ENCODE measurements at regions not wholly inside any gene's neighbourhood (a gene's known extent, or its start where the extent isn't known, plus 50 kb on each side); places are given as distances from the start of the nearest gene placed in this dataset.

GRCh38 chr10:6817770-6818169 lies 237.7 kb upstream of the PRKCQ start:
- H3K9ac ChIP-seq (ENCODE audit: low read length) = no peak overlapping the region
- DNase-seq (no peak), ATAC-seq (no peak)
- H3K79me2 ChIP-seq (ENCODE audit: low read length) = no peaks in the 10 kb centered on the region
- no peaks in the 10 kb centered on the region for H3K4me1 ChIP-seq (ENCODE audit: insufficient read depth, low read length)
- no peak overlapping the region for H3K4me2 ChIP-seq (ENCODE audit: low read length)
- intact Hi-C loops (cut with micrococcal nuclease) = no loop called here
- H3K9me2 ChIP-seq (replicated peaks; ENCODE audit: low read length) = no peaks in the 10 kb centered on the region
- POLR2A ChIA-PET (ENCODE audit: unreplicated experiment) = no interaction called here
- no peak overlapping the region for H3K27ac ChIP-seq (ENCODE audit: low read length)
- no peak for TF ChIP-seq EZH2 (IDR thresholded peaks at IDR 0.05; ENCODE audit: low read length, unreplicated experiment)
- no peak for TF ChIP-seq CTCF (conservative IDR thresholded peaks at IDR 0.05; ENCODE audit: low read depth, low read length)
- TF ChIP-seq EZH2phosphoT487 (IDR thresholded peaks at IDR 0.05; ENCODE audit: borderline replicate concordance, low read length) = no peak
- no TSS peak for BruUV-seq (replicated peaks)
- no peaks in the 10 kb centered on the region for H3K27me3 ChIP-seq (ENCODE audit: low read length)
- H4K20me1 ChIP-seq (ENCODE audit: low read length) = no peaks in the 10 kb centered on the region
- H3K36me3 ChIP-seq (ENCODE audit: low read depth, low read length) = no peaks in the 10 kb centered on the region
- H3K9me3 ChIP-seq (ENCODE audit: low read length) = no peaks in the 10 kb centered on the region
- H3K4me3 ChIP-seq (ENCODE audit: low read length) = no peak overlapping the region
- no peak overlapping the region for H2AFZ ChIP-seq (ENCODE audit: low read length)
- no peaks in the 10 kb centered on the region for H3F3A ChIP-seq (ENCODE audit: low read length, unreplicated experiment)
- CTCF ChIA-PET = no interaction called here

- Histone ChIP-seq H3K27me3 (ENCODE audit: low read length) (no peaks in the 10 kb centered on the region), H3K4me1 (ENCODE audit: insufficient read depth, low read length) (no peaks in the 10 kb centered on the region), H3F3A (ENCODE audit: low read length, unreplicated experiment) (no peaks in the 10 kb centered on the region), H3K9ac (ENCODE audit: low read length) (no peak overlapping the region), H3K4me2 (ENCODE audit: low read length) (no peak overlapping the region), H4K20me1 (ENCODE audit: low read length) (no peaks in the 10 kb centered on the region), H3K36me3 (ENCODE audit: low read depth, low read length) (no peaks in the 10 kb centered on the region), H3K4me3 (ENCODE audit: low read length) (no peak overlapping the region), H3K27ac (ENCODE audit: low read length) (no peak overlapping the region), H3K9me2 (replicated peaks; ENCODE audit: low read length) (no peaks in the 10 kb centered on the region), H3K79me2 (ENCODE audit: low read length) (no peaks in the 10 kb centered on the region), H2AFZ (ENCODE audit: low read length) (no peak overlapping the region), H3K9me3 (ENCODE audit: low read length) (no peaks in the 10 kb centered on the region)
- no peak for ATAC-seq
- POLR2A ChIA-PET (ENCODE audit: unreplicated experiment) = no interaction called here
- TF ChIP-seq EZH2phosphoT487 (IDR thresholded peaks at IDR 0.05; ENCODE audit: borderline replicate concordance, low read length) (no peak), EZH2 (IDR thresholded peaks at IDR 0.05; ENCODE audit: low read length, unreplicated experiment) (no peak), CTCF (conservative IDR thresholded peaks at IDR 0.05; ENCODE audit: low read depth, low read length) (no peak)
- DNase-seq = no peak
- CTCF ChIA-PET = no interaction called here
- BruUV-seq (replicated peaks) = no TSS peak
- intact Hi-C loops (cut with micrococcal nuclease) = no loop called here
Measured at GRCh38 chr10:6815346-6815745, 235.3 kb upstream of the PRKCQ start.

GRCh38 chr10:6813856-6814255 lies 233.8 kb upstream of the PRKCQ start:
- H3K4me3 ChIP-seq (ENCODE audit: low read length) = no peak overlapping the region
- H3F3A ChIP-seq (ENCODE audit: low read length, unreplicated experiment) = no peaks in the 10 kb centered on the region
- BruUV-seq (replicated peaks) = no TSS peak
- H3K27ac ChIP-seq (ENCODE audit: low read length) = no peak overlapping the region
- no peaks in the 10 kb centered on the region for H4K20me1 ChIP-seq (ENCODE audit: low read length)
- H3K4me2 ChIP-seq (ENCODE audit: low read length) = no peak overlapping the region
- ChIA-PET CTCF (no interaction called here), POLR2A (ENCODE audit: unreplicated experiment) (no interaction called here)
- H3K79me2 ChIP-seq (ENCODE audit: low read length) = no peaks in the 10 kb centered on the region
- ATAC-seq (no peak), DNase-seq (no peak)
- H3K27me3 ChIP-seq (ENCODE audit: low read length) = no peaks in the 10 kb centered on the region
- no peaks in the 10 kb centered on the region for H3K9me3 ChIP-seq (ENCODE audit: low read length)
- H3K9ac ChIP-seq (ENCODE audit: low read length) = no peak overlapping the region
- no peaks in the 10 kb centered on the region for H3K4me1 ChIP-seq (ENCODE audit: insufficient read depth, low read length)
- TF ChIP-seq EZH2 (IDR thresholded peaks at IDR 0.05; ENCODE audit: low read length, unreplicated experiment) = no peak
- TF ChIP-seq EZH2phosphoT487 (IDR thresholded peaks at IDR 0.05; ENCODE audit: borderline replicate concordance, low read length) = no peak
- TF ChIP-seq CTCF (conservative IDR thresholded peaks at IDR 0.05; ENCODE audit: low read depth, low read length) = no peak
- H3K9me2 ChIP-seq (replicated peaks; ENCODE audit: low read length) = no peaks in the 10 kb centered on the region
- intact Hi-C loops (cut with micrococcal nuclease) = no loop called here
- no peak overlapping the region for H2AFZ ChIP-seq (ENCODE audit: low read length)
- H3K36me3 ChIP-seq (ENCODE audit: low read depth, low read length) = no peaks in the 10 kb centered on the region
